Prostate gland (tissue), 2 donors: ENCODE measurements at regions not wholly inside any gene's neighbourhood (a gene's known extent, or its start where the extent isn't known, plus 50 kb on each side); places are given as distances from the start of the nearest gene placed in this dataset.

Experiments used
- DNase-seq: peaks from one replicate; pipeline ENCODE4 v3.0.0-alpha.2; 2019; ENCODE audit warnings: low spot score
- H3K27ac ChIP-seq, 2 donors: fragments of 200-600 bp; sonication (generic); 2 replicates each; pipeline ENCODE4 v1.5.1; 2017 to 2019
- H3K27me3 ChIP-seq: fragments of 200-600 bp; sonication (generic); replicated peaks from 2 replicates; pipeline ENCODE4 v1.5.1; 2019; ENCODE audit not compliant: insufficient read depth
- H3K36me3 ChIP-seq, 2 donors: fragments of 200-600 bp; sonication (generic); 1 replicate in 1 of 2; 2 replicates in 1 of 2; pipeline versions ENCODE4 v1.5.1 to v1.8.1; 2017 to 2019
- H3K4me1 ChIP-seq: fragments of 200-600 bp; sonication (generic); replicated peaks from 2 replicates; pipeline ENCODE4 v1.5.1; 2019
- H3K4me3 ChIP-seq, 2 donors: fragments of 200-600 bp; sonication (generic); 2 replicates each; pipeline ENCODE4 v1.5.1; 2017 to 2019
- H3K9me3 ChIP-seq: fragments of 200-600 bp; sonication (generic); 2 replicates; pipeline ENCODE4 v1.5.1; 2017
- CTCF ChIP-seq, 4 experiments: fragments of 200-600 bp in 2 of 4; fragments of 450-650 bp in 2 of 4; sonication (generic) in 2 of 4; IDR thresholded peaks; 1 replicate in 3 of 4; 2 replicates in 1 of 4; pipeline ENCODE4 v1.5.1; 2016 to 2019; ENCODE audit warnings: antibody characterized with exemption in 4 of 4, mild to moderate bottlenecking in 2 of 4, moderate library complexity in 2 of 4
- POLR2A ChIP-seq: fragments of 450-650 bp; IDR thresholded peaks from one replicate; pipeline ENCODE4 v1.6.1; 2016; ENCODE audit warnings: antibody characterized with exemption, mild to moderate bottlenecking
- POLR2AphosphoS5 ChIP-seq: sonication (generic); formaldehyde crosslinking; IDR thresholded peaks from one replicate; pipeline ENCODE4 v1.6.1; 2017; ENCODE audit warnings: antibody characterized with exemption
- WGBS: methylation state at CpG from one replicate; pipeline ENCODE4 v1.1.5; 2018; 5-methylcytosine and 5-hydroxymethylcytosine counted together
- intact Hi-C: fragments of 100-400 bp; cut with DNase I; formaldehyde crosslinking; loops from one replicate; pipeline ENCODE4 v1.14.2; 2022

- intact Hi-C loops: no loop called here
- Histone ChIP-seq H3K4me1 (no peaks in the 10 kb centered on the region), H3K4me3 (no peak overlapping the region), H3K9me3 (no peaks in the 10 kb centered on the region), H3K36me3 (no peaks in the 10 kb centered on the region), H3K27ac (no peak overlapping the region), H3K27me3 (no peaks in the 10 kb centered on the region)
- no peak for DNase-seq
- 88% methylated on average over 1 of the region's 1 CpG for WGBS
- no peak for TF ChIP-seq POLR2AphosphoS5
- TF ChIP-seq CTCF (IDR thresholded peaks at IDR 0.05): no peak
- no peak for TF ChIP-seq POLR2A
Observed at GRCh38 chrX:118250445-118250844, 95.5 kb upstream of the WDR44 start.

GRCh38 chrX:118251271-118251670 is 94.6 kb upstream of the WDR44 start:
- no peaks in the 10 kb centered on the region for H3K36me3 ChIP-seq
- H3K4me1 ChIP-seq: no peaks in the 10 kb centered on the region
- no peak overlapping the region for H3K27ac ChIP-seq
- intact Hi-C loops: no loop called here
- H3K4me3 ChIP-seq: no peak overlapping the region
- TF ChIP-seq POLR2A: no peak
- TF ChIP-seq POLR2AphosphoS5: no peak
- no peak for TF ChIP-seq CTCF (IDR thresholded peaks at IDR 0.05)
- no peak for DNase-seq
- 65% methylated on average over 3 of the region's 3 CpGs for WGBS
- no peaks in the 10 kb centered on the region for H3K27me3 ChIP-seq
- no peaks in the 10 kb centered on the region for H3K9me3 ChIP-seq

GRCh38 chrX:118252967-118253366 is 92.9 kb upstream of the WDR44 start:
- intact Hi-C loops: no loop called here
- H3K9me3 ChIP-seq: no peaks in the 10 kb centered on the region
- H3K27me3 ChIP-seq: no peaks in the 10 kb centered on the region
- TF ChIP-seq CTCF (IDR thresholded peaks at IDR 0.05) (no peak), POLR2A (no peak)
- H3K27ac ChIP-seq: no peak overlapping the region
- H3K4me3 ChIP-seq: no peak overlapping the region
- no peaks in the 10 kb centered on the region for H3K36me3 ChIP-seq
- DNase-seq: no peak
- no peaks in the 10 kb centered on the region for H3K4me1 ChIP-seq
- WGBS: 92% methylated on average over 2 of the region's 2 CpGs

- TF ChIP-seq CTCF (IDR thresholded peaks at IDR 0.05) (peak in 3 of 4 experiments; percentile 37 to 61 (median 52)), POLR2A (no peak), POLR2AphosphoS5 (no peak)
- H3K36me3 ChIP-seq: no peaks in the 10 kb centered on the region
- 0% methylated on average over 2 of the region's 2 CpGs for WGBS
- H3K9me3 ChIP-seq: no peaks in the 10 kb centered on the region
- peak; percentile 19 for DNase-seq
- no peaks in the 10 kb centered on the region for H3K4me1 ChIP-seq
- H3K27ac ChIP-seq: no peak overlapping the region
- no peaks in the 10 kb centered on the region for H3K27me3 ChIP-seq
- no peak overlapping the region for H3K4me3 ChIP-seq
- intact Hi-C loops: no loop called here
Observed at GRCh38 chrX:118254611-118255010, 91.3 kb upstream of the WDR44 start.

GRCh38 chrX:118255921-118256320 is 90.0 kb upstream of the WDR44 start:
- Histone ChIP-seq H3K4me3 (no peak overlapping the region), H3K9me3 (no peaks in the 10 kb centered on the region), H3K27me3 (no peaks in the 10 kb centered on the region), H3K36me3 (no peaks in the 10 kb centered on the region), H3K27ac (no peak overlapping the region), H3K4me1 (no peaks in the 10 kb centered on the region)
- no peak for DNase-seq
- no peak for TF ChIP-seq POLR2AphosphoS5
- no peak for TF ChIP-seq CTCF (IDR thresholded peaks at IDR 0.05)
- no peak for TF ChIP-seq POLR2A
- intact Hi-C loops: no loop called here
